LNCaP clone FGC (cell line): ENCODE measurements at regions not wholly inside any gene's neighbourhood (a gene's known extent, or its start where the extent isn't known, plus 50 kb on each side); places are given as distances from the start of the nearest gene placed in this dataset.

Experiments used
- DNase-seq: peaks from one replicate; pipeline ENCODE4 v3.0.0-alpha.2; 2011; ENCODE audit warnings: low read depth
- H3K4me3 ChIP-seq: 2 replicates; pipeline ENCODE4 v1.5.1; 2011; ENCODE audit warnings: mild to moderate bottlenecking, low read depth, low read length, control low read depth
- CTCF ChIP-seq: IDR thresholded peaks from 2 replicates; pipeline ENCODE4 v1.5.1; 2012; ENCODE audit warnings: mild to moderate bottlenecking; ENCODE audit not compliant: control insufficient read depth, insufficient read depth; ENCODE audit errors: extremely low read depth

DNA sequence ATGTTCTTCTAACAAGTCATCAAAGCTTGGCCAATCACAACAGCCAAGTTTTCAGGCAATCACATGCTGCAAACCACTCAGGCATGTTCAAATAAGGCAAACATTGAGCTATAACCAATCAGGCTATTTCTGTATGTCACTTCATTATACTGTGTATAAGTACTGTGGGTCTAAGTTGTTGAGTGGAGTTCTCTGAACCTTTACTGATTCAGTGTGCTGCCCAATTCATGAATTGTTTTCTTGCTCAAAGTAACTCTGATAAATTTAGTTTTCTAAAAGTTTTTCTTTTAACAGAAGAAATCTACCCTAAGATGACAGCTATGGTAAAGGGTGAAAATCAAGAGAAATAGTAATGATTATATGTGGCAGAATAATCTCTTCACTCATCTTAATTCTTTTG lies 805.4 kb upstream of the NUDT12 start:
- DNase-seq, result no peak
- H3K4me3 ChIP-seq, result no peak overlapping the region
- no peak for TF ChIP-seq CTCF

DNA sequence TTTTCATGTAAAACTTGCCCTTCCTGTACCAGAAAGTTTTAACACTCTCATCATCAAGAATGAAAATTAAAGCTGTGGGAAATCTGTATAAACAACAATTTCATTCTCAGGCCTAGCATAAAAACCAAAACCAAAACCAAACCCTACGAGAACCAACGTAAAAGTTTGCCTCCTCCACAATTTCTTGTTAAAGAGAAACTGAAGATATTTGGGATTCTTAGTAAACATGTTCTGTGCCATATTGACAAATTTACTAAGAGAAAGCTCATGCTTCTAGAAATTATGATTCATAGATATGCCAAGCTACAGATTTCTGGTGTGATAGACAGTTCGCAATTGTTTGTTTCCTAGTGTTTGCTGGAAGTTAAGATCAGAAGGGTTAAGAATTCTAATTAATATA lies 801.0 kb upstream of the NUDT12 start:
- H3K4me3 ChIP-seq, result no peak overlapping the region
- no peak for DNase-seq
- no peak for TF ChIP-seq CTCF

DNA sequence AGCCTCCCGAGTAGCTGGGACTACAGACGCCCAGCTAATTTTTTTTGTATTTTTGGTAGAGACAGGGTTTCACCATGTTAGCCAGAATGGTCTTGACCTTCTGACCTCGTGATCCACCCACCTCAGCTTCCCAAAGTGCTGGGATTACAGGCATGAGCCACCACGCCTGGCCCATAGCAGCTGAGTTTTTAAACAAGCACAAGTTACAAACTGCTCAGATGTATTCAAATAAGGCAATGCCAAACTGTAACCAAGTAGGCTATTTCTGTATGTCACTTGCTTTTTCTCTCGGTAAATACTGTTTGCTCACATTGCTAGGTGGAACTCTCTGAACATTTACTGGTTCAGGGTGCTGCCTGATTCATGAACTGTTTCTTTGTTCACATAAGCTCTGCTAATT lies 799.3 kb upstream of the NUDT12 start:
- H3K4me3 ChIP-seq, result no peak overlapping the region
- no peak for DNase-seq
- no peak for TF ChIP-seq CTCF

DNA sequence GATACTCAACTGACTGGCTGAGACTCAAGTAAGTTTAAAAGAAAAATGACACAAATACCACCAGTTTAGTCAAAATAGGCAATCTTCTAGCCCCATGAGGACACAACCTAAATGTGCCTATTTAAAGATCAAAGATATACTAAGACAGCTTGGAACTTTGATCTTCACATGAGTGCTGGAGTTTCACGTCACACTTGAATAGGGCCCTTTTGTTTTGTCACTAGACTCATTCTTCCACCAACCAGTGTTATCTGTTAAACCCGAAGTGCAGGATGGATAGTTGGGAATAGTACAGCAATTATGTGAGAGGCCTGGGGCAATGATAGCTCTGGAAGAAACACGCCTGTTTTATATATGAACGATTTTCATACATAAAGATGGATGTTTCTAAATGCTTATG lies 792.8 kb upstream of the NUDT12 start:
- H3K4me3 ChIP-seq, result no peak overlapping the region
- no peak for DNase-seq
- no peak for TF ChIP-seq CTCF

DNA sequence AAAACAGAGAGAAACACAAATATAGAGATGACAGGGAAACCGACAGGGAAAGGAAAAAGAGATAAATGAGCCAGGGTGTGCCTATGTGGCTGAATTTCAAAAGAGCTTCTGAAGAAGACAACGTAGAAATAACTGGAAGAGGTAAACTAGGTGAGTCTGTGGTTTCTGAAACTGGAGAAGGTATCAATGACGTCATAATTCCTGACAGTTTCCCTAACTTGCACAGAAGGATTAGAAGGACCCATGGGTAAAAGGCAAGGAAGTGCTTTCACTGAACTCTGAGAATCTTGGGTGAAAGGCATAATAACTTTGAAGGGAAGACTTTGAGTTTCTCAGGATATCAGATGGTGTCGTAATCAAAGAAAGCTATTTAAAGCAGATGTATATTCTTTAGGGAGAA lies 790.8 kb upstream of the NUDT12 start:
- no peak for DNase-seq
- no peak for TF ChIP-seq CTCF
- H3K4me3 ChIP-seq, result no peak overlapping the region

DNA sequence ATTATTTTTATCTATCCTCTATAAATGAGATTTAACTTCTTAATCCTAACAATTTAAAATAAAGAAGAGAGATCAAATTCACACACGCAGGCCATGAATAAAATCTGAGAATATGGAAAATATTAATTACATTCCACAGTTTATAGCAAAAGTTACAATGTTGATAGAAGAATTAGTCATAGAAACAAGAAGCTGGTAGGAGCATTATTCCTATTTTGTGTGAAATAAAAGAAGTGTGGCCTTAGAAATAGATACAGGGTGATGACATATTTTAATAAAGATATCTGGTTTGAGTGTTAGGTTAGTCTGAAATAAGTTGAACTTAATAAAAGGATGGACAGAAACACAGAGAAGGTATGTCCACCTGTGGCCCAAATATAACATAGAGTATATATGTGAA lies 790.4 kb upstream of the NUDT12 start:
- DNase-seq, result no peak
- no peak overlapping the region for H3K4me3 ChIP-seq
- TF ChIP-seq CTCF, result no peak

DNA sequence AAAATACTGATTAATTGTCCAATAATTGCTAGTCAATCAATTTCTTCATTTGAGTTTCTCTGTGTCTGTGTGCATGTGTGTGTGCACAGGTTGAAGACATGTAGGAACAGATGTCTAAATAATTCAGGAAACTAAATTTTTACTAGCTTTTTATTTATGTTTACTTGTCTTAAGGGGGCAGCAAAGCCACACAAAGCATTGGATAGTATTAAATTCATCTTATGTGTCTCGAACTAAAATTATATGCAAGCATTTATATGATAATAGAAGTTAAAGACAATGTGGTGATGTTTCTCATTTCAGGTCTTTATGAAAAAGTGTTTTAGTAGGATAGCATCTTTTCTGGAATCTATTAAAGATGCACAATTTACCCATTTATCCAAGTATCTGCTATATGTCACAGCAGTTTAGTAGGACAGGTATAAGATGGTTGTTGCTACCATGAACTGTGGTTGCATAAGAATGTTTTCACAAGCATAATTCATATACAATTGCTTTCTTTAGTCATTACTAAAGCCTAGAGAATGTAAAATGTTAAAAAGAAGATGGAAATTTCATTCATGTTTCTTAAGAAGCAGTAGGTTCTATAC lies 784.6 kb upstream of the NUDT12 start:
- TF ChIP-seq CTCF, result peak; percentile 32; the same call in 1 of the 2 replicates
- no peak for DNase-seq
- no peak overlapping the region for H3K4me3 ChIP-seq
